ENCODE measurements at regions not wholly inside any gene's neighbourhood (a gene's known extent, or its start where the extent isn't known, plus 50 kb on each side); places are given as distances from the start of the nearest gene placed in this dataset.

- Histone ChIP-seq H3K9ac (ENCODE audit: low read depth in 1 of 2, low read length in 2 of 2) (no peak overlapping the region), H3K36me3 (ENCODE audit: control insufficient read depth in 1 of 2, insufficient read depth in 2 of 2, low read length in 2 of 2) (no peaks in the 10 kb centered on the region), H3K9me3 (ENCODE audit: control insufficient read depth in 1 of 2, low read length in 2 of 2) (no peaks in the 10 kb centered on the region), H3K27me3 (ENCODE audit: control insufficient read depth in 1 of 2, insufficient read depth in 2 of 2, low read length in 2 of 2) (no peaks in the 10 kb centered on the region), H3K27ac (ENCODE audit: low read depth, low read length) (no peak overlapping the region), H3K4me1 (ENCODE audit: control insufficient read depth in 1 of 2, insufficient read depth in 2 of 2, low read length in 2 of 2) (no peaks in the 10 kb centered on the region), H3K4me3 (ENCODE audit: low read depth in 1 of 2, low read length in 2 of 2) (no peak overlapping the region)
Observed at GRCh38 chr18:27769152-27769551, 407.8 kb downstream of the CDH2 start.

GRCh38 chr18:27763936-27764335, 413.0 kb downstream of the CDH2 start:
- Histone ChIP-seq H3K36me3 (ENCODE audit: control insufficient read depth in 1 of 2, insufficient read depth in 2 of 2, low read length in 2 of 2) (no peaks in the 10 kb centered on the region), H3K4me1 (ENCODE audit: control insufficient read depth in 1 of 2, insufficient read depth in 2 of 2, low read length in 2 of 2) (no peaks in the 10 kb centered on the region), H3K27ac (ENCODE audit: low read depth, low read length) (no peak overlapping the region), H3K4me3 (ENCODE audit: low read depth in 1 of 2, low read length in 2 of 2) (no peak overlapping the region), H3K9me3 (ENCODE audit: control insufficient read depth in 1 of 2, low read length in 2 of 2) (no peaks in the 10 kb centered on the region), H3K27me3 (ENCODE audit: control insufficient read depth in 1 of 2, insufficient read depth in 2 of 2, low read length in 2 of 2) (no peaks in the 10 kb centered on the region), H3K9ac (ENCODE audit: low read depth in 1 of 2, low read length in 2 of 2) (no peak overlapping the region)

GRCh38 chr18:27763341-27763740, 413.6 kb downstream of the CDH2 start:
- Histone ChIP-seq H3K9ac (ENCODE audit: low read depth in 1 of 2, low read length in 2 of 2) (no peak overlapping the region), H3K4me3 (ENCODE audit: low read depth in 1 of 2, low read length in 2 of 2) (no peak overlapping the region), H3K9me3 (ENCODE audit: control insufficient read depth in 1 of 2, low read length in 2 of 2) (no peaks in the 10 kb centered on the region), H3K27ac (ENCODE audit: low read depth, low read length) (no peak overlapping the region), H3K36me3 (ENCODE audit: control insufficient read depth in 1 of 2, insufficient read depth in 2 of 2, low read length in 2 of 2) (no peaks in the 10 kb centered on the region), H3K4me1 (ENCODE audit: control insufficient read depth in 1 of 2, insufficient read depth in 2 of 2, low read length in 2 of 2) (no peaks in the 10 kb centered on the region), H3K27me3 (ENCODE audit: control insufficient read depth in 1 of 2, insufficient read depth in 2 of 2, low read length in 2 of 2) (no peaks in the 10 kb centered on the region)

- Histone ChIP-seq H3K27ac (ENCODE audit: low read depth, low read length) (no peak overlapping the region), H3K27me3 (ENCODE audit: control insufficient read depth in 1 of 2, insufficient read depth in 2 of 2, low read length in 2 of 2) (no peaks in the 10 kb centered on the region), H3K9ac (ENCODE audit: low read depth in 1 of 2, low read length in 2 of 2) (no peak overlapping the region), H3K9me3 (ENCODE audit: control insufficient read depth in 1 of 2, low read length in 2 of 2) (no peaks in the 10 kb centered on the region), H3K36me3 (ENCODE audit: control insufficient read depth in 1 of 2, insufficient read depth in 2 of 2, low read length in 2 of 2) (no peaks in the 10 kb centered on the region), H3K4me1 (ENCODE audit: control insufficient read depth in 1 of 2, insufficient read depth in 2 of 2, low read length in 2 of 2) (no peaks in the 10 kb centered on the region), H3K4me3 (ENCODE audit: low read depth in 1 of 2, low read length in 2 of 2) (no peak overlapping the region)
Observed at GRCh38 chr18:27762054-27762453, 414.9 kb downstream of the CDH2 start.

- Histone ChIP-seq H3K27me3 (ENCODE audit: control insufficient read depth in 1 of 2, insufficient read depth in 2 of 2, low read length in 2 of 2) (no peaks in the 10 kb centered on the region), H3K4me3 (ENCODE audit: low read depth in 1 of 2, low read length in 2 of 2) (no peak overlapping the region), H3K9me3 (ENCODE audit: control insufficient read depth in 1 of 2, low read length in 2 of 2) (no peaks in the 10 kb centered on the region), H3K27ac (ENCODE audit: low read depth, low read length) (no peak overlapping the region), H3K9ac (ENCODE audit: low read depth in 1 of 2, low read length in 2 of 2) (no peak overlapping the region), H3K4me1 (ENCODE audit: control insufficient read depth in 1 of 2, insufficient read depth in 2 of 2, low read length in 2 of 2) (no peaks in the 10 kb centered on the region), H3K36me3 (ENCODE audit: control insufficient read depth in 1 of 2, insufficient read depth in 2 of 2, low read length in 2 of 2) (no peaks in the 10 kb centered on the region)
Observed at GRCh38 chr18:27752944-27753343, 424.0 kb downstream of the CDH2 start.

GRCh38 chr18:27750923-27751322, 426.0 kb downstream of the CDH2 start:
- H3K4me1 ChIP-seq (ENCODE audit: control insufficient read depth in 1 of 2, insufficient read depth in 2 of 2, low read length in 2 of 2), result no peaks in the 10 kb centered on the region
- H3K27me3 ChIP-seq (ENCODE audit: control insufficient read depth in 1 of 2, insufficient read depth in 2 of 2, low read length in 2 of 2), result no peaks in the 10 kb centered on the region
- no peaks in the 10 kb centered on the region for H3K36me3 ChIP-seq (ENCODE audit: control insufficient read depth in 1 of 2, insufficient read depth in 2 of 2, low read length in 2 of 2)
- no peak overlapping the region for H3K4me3 ChIP-seq (ENCODE audit: low read depth in 1 of 2, low read length in 2 of 2)
- no peak overlapping the region for H3K9ac ChIP-seq (ENCODE audit: low read depth in 1 of 2, low read length in 2 of 2)
- no peak overlapping the region for H3K27ac ChIP-seq (ENCODE audit: low read depth, low read length)
- no peaks in the 10 kb centered on the region for H3K9me3 ChIP-seq (ENCODE audit: control insufficient read depth in 1 of 2, low read length in 2 of 2)

DNA sequence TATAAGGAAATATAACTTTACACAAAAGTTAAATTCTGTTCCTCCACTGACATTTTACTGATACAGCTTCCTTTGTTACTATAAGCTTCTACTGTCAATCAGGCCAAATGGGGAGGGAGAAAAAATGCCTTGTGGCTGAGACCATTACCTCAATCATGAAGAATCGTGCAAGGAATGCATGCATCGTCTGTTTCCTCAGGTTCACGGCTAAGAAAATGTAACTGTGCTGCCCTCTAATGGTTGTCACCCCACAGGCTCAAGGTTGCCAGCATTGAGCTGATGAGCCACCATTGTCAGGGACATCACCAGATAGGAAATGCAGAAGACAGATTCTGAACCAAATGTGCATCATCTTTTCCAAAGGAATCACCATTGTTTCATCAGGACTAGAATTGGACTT, 426.9 kb downstream of the CDH2 start:
- H3K9ac ChIP-seq (ENCODE audit: low read depth in 1 of 2, low read length in 2 of 2), result no peak overlapping the region
- no peaks in the 10 kb centered on the region for H3K9me3 ChIP-seq (ENCODE audit: control insufficient read depth in 1 of 2, low read length in 2 of 2)
- H3K4me3 ChIP-seq (ENCODE audit: low read depth in 1 of 2, low read length in 2 of 2), result no peak overlapping the region
- no peaks in the 10 kb centered on the region for H3K27me3 ChIP-seq (ENCODE audit: control insufficient read depth in 1 of 2, insufficient read depth in 2 of 2, low read length in 2 of 2)
- no peaks in the 10 kb centered on the region for H3K36me3 ChIP-seq (ENCODE audit: control insufficient read depth in 1 of 2, insufficient read depth in 2 of 2, low read length in 2 of 2)
- no peaks in the 10 kb centered on the region for H3K4me1 ChIP-seq (ENCODE audit: control insufficient read depth in 1 of 2, insufficient read depth in 2 of 2, low read length in 2 of 2)
- no peak overlapping the region for H3K27ac ChIP-seq (ENCODE audit: low read depth, low read length)

DNA sequence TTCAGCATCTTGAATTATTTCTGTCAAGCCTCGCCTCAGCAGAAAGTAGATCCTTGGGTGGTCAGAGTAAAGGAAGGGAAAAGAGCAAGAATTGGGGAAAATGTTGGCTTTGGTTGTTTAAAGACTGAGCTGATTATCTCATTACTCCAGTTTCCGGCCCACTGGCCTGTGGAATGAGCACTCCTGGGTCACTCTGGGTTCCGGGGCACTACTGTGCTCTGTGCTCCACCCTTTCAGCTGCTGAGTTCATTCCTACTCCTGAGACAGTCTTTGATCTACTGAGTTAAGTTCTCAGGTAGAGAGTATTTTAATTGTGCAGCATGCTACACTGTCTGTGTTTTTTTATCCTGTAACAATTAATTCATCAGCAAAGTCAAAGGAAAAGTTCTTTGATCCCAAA, 427.7 kb downstream of the CDH2 start:
- H3K27me3 ChIP-seq (ENCODE audit: control insufficient read depth in 1 of 2, insufficient read depth in 2 of 2, low read length in 2 of 2), result no peaks in the 10 kb centered on the region
- no peak overlapping the region for H3K27ac ChIP-seq (ENCODE audit: low read depth, low read length)
- H3K9ac ChIP-seq (ENCODE audit: low read depth in 1 of 2, low read length in 2 of 2), result no peak overlapping the region
- no peaks in the 10 kb centered on the region for H3K36me3 ChIP-seq (ENCODE audit: control insufficient read depth in 1 of 2, insufficient read depth in 2 of 2, low read length in 2 of 2)
- no peaks in the 10 kb centered on the region for H3K9me3 ChIP-seq (ENCODE audit: control insufficient read depth in 1 of 2, low read length in 2 of 2)
- H3K4me1 ChIP-seq (ENCODE audit: control insufficient read depth in 1 of 2, insufficient read depth in 2 of 2, low read length in 2 of 2), result no peaks in the 10 kb centered on the region
- no peak overlapping the region for H3K4me3 ChIP-seq (ENCODE audit: low read depth in 1 of 2, low read length in 2 of 2)

GRCh38 chr18:27746241-27746640, 430.7 kb downstream of the CDH2 start:
- no peak overlapping the region for H3K4me3 ChIP-seq (ENCODE audit: low read depth in 1 of 2, low read length in 2 of 2)
- H3K9me3 ChIP-seq (ENCODE audit: control insufficient read depth in 1 of 2, low read length in 2 of 2), result no peaks in the 10 kb centered on the region
- no peaks in the 10 kb centered on the region for H3K4me1 ChIP-seq (ENCODE audit: control insufficient read depth in 1 of 2, insufficient read depth in 2 of 2, low read length in 2 of 2)
- no peaks in the 10 kb centered on the region for H3K27me3 ChIP-seq (ENCODE audit: control insufficient read depth in 1 of 2, insufficient read depth in 2 of 2, low read length in 2 of 2)
- H3K9ac ChIP-seq (ENCODE audit: low read depth in 1 of 2, low read length in 2 of 2), result no peak overlapping the region
- H3K36me3 ChIP-seq (ENCODE audit: control insufficient read depth in 1 of 2, insufficient read depth in 2 of 2, low read length in 2 of 2), result no peaks in the 10 kb centered on the region
- no peak overlapping the region for H3K27ac ChIP-seq (ENCODE audit: low read depth, low read length)

DNA sequence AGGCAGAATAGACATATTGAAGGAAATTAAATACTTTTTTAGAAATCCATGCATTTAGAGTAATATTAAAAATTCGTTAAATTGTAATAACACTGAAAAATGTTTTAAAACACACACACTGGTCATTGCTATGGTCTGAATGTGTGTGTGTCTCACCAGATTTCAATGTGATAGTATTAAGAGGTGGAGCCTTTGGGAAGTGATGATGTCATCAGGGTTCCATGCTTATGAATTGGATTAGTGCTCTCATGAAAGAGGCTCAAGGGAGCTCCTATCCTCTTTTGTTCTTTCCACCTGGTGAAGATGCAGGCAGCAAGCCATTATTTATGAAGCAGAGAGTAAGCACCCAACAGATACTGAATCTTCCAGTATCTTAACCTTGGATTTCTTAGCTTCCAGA, 441.8 kb downstream of the CDH2 start:
- Histone ChIP-seq H3K36me3 (ENCODE audit: control insufficient read depth in 1 of 2, insufficient read depth in 2 of 2, low read length in 2 of 2) (no peaks in the 10 kb centered on the region), H3K4me3 (ENCODE audit: low read depth in 1 of 2, low read length in 2 of 2) (no peak overlapping the region), H3K9me3 (ENCODE audit: control insufficient read depth in 1 of 2, low read length in 2 of 2) (no peaks in the 10 kb centered on the region), H3K4me1 (ENCODE audit: control insufficient read depth in 1 of 2, insufficient read depth in 2 of 2, low read length in 2 of 2) (no peaks in the 10 kb centered on the region), H3K27ac (ENCODE audit: low read depth, low read length) (no peak overlapping the region), H3K27me3 (ENCODE audit: control insufficient read depth in 1 of 2, insufficient read depth in 2 of 2, low read length in 2 of 2) (no peaks in the 10 kb centered on the region), H3K9ac (ENCODE audit: low read depth in 1 of 2, low read length in 2 of 2) (no peak overlapping the region)

DNA sequence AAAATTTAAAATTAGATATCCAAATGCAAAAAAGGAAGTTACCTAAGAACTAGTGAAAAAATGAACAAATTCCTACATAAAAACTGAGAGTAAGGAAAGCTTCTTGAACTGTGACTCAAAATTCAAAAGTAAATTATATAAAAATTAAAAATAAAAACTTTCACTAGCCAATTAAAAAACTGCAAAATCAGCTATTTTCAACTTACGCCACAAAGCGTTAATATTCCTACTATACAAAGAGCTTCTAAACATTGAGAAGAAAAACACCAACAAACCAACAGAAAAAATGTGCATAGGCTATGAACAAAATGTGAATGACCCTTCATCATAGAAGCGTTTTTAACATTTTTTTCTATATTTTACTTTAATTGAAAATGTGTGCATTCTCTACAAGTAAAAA, 445.7 kb downstream of the CDH2 start:
- Histone ChIP-seq H3K9me3 (ENCODE audit: control insufficient read depth in 1 of 2, low read length in 2 of 2) (no peaks in the 10 kb centered on the region), H3K36me3 (ENCODE audit: control insufficient read depth in 1 of 2, insufficient read depth in 2 of 2, low read length in 2 of 2) (no peaks in the 10 kb centered on the region), H3K27me3 (ENCODE audit: control insufficient read depth in 1 of 2, insufficient read depth in 2 of 2, low read length in 2 of 2) (no peaks in the 10 kb centered on the region), H3K27ac (ENCODE audit: low read depth, low read length) (no peak overlapping the region), H3K4me3 (ENCODE audit: low read depth in 1 of 2, low read length in 2 of 2) (no peak overlapping the region), H3K9ac (ENCODE audit: low read depth in 1 of 2, low read length in 2 of 2) (no peak overlapping the region), H3K4me1 (ENCODE audit: control insufficient read depth in 1 of 2, insufficient read depth in 2 of 2, low read length in 2 of 2) (no peaks in the 10 kb centered on the region)
